ENCODE measurements at regions not wholly inside any gene's neighbourhood (a gene's known extent, or its start where the extent isn't known, plus 50 kb on each side); places are given as distances from the start of the nearest gene placed in this dataset.

DNA sequence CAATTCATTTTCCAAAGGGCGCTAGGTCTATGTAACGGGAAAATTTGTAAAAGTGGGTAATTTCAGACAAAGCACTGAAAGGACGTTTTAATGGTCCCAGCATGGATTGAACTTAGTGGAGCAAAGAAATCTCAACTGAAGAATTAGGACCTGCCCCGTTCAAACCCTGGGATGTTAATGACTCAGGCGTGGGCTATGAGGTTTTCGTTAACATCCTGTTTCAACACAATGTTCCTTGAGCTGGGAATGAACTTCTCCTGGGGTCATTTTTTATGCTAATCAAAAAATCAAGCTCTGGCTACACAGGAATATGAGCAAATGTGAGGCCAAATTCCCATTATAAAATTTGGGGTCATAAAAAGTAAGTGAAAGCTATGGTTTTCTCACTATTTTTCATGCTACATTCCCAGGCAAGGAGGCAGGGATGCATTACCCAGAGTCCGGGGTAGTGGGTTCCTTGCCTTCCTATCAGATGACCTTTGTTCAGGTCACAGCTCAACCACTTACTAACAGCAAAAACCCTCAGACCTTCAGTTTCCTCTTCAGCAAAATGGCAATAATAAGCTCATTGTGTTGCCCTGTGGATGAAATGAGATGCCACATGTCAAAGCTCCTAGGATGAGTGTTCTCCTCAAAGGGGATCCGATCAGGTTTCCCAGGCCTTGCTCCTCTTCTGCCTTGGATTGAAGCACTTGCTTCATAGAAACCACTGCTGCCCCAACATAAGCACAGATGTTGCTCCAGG, 271.4 kb downstream of the ARRDC4 start:
- no peak for DNase-seq (ENCODE audit: extremely low read depth in 1 of 11, low read depth in 9 of 11, low spot score in 4 of 11)

DNA sequence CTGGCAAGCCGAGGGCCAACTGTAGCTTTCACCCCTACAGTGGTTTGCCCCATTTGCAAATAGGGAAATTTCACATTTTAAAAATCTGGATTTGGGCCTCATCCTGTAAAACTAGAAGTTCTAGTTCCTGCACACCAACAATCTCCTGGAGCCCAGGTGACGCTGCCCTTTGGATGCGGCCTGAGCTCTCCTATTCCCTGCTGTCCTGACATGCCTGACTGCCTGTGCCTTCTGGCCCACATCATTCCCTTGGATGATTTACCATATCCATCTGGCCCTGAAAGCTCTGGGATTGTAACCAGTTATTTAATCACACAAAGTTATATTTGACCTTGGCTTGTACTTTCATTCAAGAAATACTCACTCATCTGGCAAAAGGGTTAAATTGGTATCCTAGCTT, 272.3 kb downstream of the ARRDC4 start:
- no peak for DNase-seq (ENCODE audit: extremely low read depth in 1 of 11, low read depth in 9 of 11, low spot score in 4 of 11)

DNA sequence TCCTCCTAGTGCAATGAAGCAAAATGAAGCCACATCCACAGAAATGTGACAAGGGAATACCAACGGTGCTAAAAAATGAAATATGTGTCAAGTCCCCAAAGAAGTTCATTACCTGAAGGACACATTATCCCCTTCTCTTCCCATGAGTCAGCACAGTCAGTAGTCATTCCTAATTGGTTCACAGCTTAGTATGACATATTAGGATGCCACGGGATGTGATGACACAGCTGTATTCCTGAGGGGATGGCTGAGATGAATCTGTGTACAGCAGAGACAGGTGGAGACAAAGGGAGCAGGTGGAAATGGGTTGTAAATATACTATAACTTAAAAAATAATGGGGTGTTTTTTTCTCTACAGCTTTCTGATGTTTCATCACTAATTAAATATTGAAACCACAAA, 273.4 kb downstream of the ARRDC4 start:
- DNase-seq (ENCODE audit: extremely low read depth in 1 of 11, low read depth in 9 of 11, low spot score in 4 of 11) = no peak

DNA sequence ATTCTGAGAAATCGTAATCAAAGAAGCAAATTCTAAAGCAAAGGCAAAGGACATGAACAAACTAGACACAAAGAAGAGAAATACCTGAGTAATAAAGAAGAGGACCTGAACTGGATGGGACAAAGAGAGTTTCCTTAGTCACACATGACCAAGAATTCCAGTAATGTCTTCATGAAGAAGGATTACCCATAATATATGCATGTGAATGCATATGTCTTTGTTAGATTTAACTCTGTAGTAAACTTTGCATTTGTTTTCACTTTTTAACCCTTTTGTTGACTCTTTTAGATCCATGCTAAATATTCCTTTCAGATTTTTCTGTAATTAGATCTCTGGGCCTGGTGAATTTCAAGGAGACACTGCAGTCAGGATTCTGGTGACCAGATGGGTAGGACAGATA, 279.8 kb downstream of the ARRDC4 start:
- DNase-seq (ENCODE audit: extremely low read depth in 1 of 11, low read depth in 9 of 11, low spot score in 4 of 11) = no peak

DNA sequence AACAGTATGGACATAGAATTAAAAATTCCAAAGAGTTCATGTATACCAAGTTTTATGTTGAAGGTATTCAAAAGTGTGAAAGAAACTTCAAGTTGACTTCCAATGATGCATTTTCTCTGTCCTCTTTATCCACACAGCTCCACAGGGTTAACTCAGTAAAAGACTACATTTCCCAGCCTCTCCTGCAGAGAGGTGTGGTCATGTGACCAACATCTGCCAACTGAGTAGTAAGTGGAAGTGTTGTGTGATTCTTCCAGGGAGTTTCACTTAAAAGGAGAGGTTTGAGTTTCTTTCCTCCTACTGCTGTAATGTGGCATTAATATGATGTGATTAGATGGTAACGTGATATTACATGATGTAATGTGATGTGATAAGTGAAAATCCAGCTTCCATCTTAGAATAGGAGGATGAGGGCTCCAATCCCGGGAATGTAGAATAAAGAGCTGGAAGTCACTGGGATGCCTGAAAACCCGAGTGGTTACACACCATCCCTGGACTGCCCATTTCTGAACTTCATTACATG, 280.6 kb downstream of the ARRDC4 start:
- DNase-seq (ENCODE audit: extremely low read depth in 1 of 11, low read depth in 9 of 11, low spot score in 4 of 11) = no peak

DNA sequence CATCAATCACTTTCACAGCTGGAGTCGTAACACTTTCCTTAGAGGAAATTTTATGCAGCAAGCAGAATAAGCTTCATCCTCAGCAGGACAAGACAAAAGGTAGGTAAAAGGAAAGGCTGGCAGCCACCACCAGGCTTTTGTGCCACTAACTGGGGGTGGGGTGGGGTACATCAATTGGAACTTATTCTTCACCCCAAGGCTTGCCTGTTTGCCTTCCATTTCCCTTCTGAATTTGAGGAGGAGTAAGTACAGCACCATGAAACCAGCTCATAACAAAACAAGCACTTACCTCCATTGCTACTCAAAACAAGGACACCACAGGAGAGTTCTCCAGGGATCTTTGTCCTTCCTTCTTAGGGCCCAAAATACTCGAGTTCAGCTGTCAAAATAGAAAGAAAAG, 296.8 kb downstream of the ARRDC4 start:
- DNase-seq (ENCODE audit: extremely low read depth in 1 of 11, low read depth in 9 of 11, low spot score in 4 of 11) = no peak

DNA sequence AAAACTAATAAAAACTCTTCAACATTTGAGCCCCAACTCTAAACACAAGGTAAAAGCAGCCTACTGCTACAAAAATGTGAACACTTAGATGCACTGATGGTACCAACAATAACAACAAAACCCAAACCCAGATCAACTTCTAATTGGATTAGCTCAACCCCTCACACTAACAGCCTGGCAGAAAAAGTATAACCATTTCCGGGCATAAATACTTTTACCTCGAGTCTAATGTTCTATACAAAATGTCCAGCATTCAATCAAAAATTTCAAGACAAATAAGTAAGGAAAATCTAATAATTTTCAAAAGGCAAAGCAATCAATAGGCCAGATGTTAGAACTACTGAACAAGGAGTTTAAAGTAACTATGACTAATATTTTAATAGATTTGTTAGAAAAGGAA, 303.3 kb downstream of the ARRDC4 start:
- no peak for DNase-seq (ENCODE audit: extremely low read depth in 1 of 11, low read depth in 9 of 11, low spot score in 4 of 11)

DNA sequence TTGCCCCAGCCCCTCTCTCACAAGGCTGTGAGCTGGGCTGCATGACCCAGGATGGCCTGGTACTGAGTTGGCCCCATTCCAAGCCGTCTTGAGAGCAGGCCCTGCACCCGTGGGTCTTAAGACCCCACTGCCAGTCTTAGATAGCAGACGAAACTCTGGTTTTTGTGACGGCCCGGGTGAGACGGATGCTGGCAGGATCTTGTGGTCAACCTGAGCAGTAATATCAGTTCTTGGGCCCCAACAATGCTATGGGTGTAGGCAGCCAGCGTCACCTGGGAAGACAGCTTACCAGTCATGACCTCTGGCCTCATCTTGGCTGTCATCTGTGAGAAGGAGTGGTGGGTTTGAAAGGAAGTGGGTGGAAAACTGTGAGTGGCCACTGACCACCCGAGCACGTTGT, 305.8 kb downstream of the ARRDC4 start:
- no peak for DNase-seq (ENCODE audit: extremely low read depth in 1 of 11, low read depth in 9 of 11, low spot score in 4 of 11)

DNA sequence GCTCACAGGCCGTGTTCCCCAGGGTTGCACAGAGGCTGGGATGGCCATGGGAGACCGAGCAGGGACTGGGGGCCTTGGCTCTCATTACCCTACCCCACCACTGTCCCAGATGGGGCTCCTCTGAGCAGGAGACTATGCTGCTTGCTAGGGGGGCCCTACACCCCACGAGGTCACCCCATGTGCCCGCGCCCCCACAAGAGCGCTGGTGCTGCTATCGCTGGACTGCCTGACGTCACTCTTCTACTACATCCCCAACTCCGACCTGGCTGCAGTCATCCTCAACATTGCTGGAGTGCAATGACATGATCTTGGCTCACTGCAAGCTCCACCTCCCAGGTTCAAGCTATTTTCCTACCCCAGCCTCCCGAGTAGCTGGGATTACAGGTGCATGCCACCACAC, 307.7 kb downstream of the ARRDC4 start:
- DNase-seq (ENCODE audit: extremely low read depth in 1 of 11, low read depth in 9 of 11, low spot score in 4 of 11) = no peak

DNA sequence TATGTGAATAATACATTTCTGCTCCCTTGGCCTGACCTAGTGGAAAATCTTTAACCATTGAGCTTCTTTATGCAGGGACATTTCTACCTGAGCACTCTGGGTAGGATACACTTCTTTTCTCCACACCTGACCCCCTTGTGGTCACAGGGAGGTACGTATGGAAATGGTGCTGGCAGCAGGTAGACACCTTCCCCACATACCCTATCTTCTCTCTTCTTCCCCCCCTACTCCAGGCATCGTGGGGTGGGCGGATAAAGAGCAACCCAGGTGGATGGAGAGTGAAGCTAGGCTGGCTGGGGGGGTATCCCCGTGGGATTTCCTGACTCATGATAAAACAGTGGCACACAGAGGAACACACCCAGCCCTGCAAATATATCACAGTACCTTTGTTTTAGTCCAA, 312.1 kb downstream of the ARRDC4 start:
- no peak for DNase-seq (ENCODE audit: extremely low read depth in 1 of 11, low read depth in 9 of 11, low spot score in 4 of 11)

DNA sequence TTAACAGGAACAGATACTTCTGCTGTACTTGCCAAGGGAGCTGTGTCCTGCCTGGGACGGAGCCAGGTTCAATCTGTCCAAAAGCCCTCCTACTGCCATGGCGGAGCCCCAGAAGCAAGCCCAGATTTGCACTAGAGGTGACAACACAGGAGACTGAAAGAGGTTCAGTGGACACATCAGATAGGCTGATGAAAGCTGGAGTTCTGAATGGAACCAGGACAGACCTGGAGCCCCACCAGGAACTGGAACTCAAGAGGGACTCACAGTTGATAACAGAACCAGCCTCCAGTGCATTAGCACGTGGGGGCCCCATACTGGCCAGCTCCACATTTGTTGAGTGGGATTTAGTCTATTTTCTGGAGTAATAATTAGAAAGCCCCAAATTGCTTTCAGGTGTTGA, 315.5 kb downstream of the ARRDC4 start:
- DNase-seq (ENCODE audit: extremely low read depth in 1 of 11, low read depth in 9 of 11, low spot score in 4 of 11) = no peak

DNA sequence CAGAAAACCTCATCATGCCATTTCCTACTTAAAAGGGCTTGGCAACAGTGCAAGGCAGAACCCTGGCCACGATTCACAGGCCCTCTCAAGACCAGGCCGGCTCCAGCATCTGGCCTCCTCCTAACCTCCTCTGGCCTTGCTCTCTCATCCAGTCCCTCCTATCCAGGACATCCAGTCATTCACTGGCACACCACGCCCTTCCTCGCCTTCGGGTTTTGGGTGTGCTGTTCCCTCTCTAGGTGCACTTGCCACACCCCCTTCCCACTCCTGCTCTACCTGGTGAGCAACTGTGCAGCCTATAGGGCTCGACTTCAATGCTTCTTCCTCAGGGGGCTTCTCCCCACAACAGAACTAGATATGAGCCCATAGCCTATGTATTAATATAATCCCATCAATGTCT, 317.1 kb downstream of the ARRDC4 start:
- DNase-seq (ENCODE audit: extremely low read depth in 1 of 11, low read depth in 9 of 11, low spot score in 4 of 11) = no peak

DNA sequence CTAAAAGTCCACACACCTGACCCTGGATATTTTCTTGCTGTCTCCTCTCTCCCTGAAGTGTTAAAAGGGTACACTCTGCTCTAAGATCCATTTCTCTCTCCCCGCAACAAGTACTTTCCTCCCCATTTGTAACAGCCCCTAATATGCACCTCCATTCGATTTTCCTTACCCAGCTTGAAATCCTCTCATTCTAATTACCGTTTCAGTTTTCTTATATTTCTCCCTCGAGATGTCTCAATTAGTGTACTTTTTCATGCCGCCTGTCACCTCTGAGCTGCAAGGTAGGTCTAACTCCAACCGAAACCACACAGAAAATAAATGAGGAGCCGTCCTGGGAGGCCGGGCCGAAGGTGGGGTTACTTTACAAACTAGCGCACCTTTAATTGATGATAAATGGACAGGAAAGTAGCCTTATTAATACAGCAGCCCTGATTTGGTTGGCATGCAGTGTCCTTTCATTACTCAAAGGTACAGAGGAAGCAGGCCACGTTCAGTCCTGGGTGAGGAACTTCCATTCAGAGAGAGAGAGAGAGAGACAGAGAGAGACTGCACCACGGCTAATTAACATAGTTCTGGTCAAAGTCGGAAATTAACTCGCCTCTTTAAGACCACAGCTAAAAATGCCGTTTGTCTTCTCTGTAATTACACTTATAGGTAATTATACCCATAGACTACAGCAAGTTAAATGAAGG, 319.9 kb downstream of the ARRDC4 start:
- DNase-seq (ENCODE audit: extremely low read depth in 1 of 11, low read depth in 9 of 11, low spot score in 4 of 11) = no peak

DNA sequence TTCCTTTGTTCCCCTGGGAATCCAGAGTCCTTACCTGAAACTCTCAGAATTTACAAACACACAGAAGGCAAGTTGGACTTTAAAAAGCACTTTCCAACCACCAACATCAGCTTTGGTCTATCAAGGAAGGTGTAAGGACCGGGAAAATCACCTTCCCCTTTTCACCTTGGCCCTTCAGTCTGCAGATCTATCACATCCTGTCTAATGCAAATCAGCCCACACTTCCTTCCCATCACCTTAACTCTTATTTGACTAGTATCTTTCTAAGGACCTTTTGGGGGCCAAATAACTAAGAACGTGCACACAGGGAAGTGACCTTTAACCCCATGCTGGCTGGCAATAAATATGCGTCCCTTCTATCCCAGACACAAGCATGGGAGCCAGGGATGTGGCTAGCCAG, 320.6 kb downstream of the ARRDC4 start:
- DNase-seq (ENCODE audit: extremely low read depth in 1 of 11, low read depth in 9 of 11, low spot score in 4 of 11) = no peak

DNA sequence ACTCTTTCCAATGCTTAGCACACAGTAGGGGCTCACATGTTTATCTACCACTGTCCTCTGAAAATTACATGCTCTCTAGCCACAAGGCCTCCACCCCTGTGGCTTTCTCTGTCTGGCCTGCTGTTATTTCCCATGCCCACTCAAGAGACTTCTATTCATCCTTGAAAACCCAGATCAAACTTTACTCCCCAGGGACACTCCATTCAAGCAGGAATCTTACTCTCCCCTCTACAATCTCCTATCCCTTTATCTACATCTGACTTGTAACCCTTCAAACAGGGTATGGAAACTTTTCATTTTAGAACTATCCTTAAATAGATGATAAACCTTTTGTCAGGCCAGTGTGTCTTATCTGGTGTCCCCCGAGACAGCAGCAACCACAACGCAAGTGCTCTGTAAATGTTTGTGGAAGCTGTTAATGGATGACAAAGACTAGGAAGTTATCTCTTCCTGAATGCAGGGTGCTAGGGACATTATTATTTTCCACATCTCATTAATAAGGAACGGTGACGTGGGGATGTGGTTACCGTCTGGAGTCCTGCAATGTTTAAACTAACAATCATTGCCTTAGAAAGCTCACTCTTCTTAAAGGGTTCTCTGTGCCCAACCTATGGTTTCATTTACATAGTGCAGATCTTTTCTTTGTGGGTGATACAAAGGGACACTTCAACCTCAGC, 322.3 kb downstream of the ARRDC4 start:
- DNase-seq (ENCODE audit: extremely low read depth in 1 of 11, low read depth in 9 of 11, low spot score in 4 of 11) = no peak

DNA sequence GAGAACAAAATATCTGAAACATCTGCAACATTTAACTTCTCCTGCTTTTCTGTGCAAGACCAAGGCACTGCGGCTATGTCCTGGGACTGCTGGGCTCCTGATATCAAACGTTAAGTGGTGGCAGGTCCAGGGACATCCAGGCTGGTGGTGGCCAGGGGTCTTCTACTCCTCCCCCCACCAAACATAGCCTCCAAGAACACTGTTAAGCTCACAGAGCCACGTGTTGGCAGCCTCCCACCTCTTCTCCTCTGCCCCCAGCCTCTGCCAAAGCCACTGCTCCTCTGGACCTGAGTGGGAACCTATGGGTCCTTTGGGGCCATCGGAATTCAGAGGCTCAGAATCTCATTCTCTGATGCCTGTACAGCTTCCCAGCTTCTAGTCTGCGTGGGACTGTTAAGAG, 325.7 kb downstream of the ARRDC4 start:
- no peak for DNase-seq (ENCODE audit: extremely low read depth in 1 of 11, low read depth in 9 of 11, low spot score in 4 of 11)

DNA sequence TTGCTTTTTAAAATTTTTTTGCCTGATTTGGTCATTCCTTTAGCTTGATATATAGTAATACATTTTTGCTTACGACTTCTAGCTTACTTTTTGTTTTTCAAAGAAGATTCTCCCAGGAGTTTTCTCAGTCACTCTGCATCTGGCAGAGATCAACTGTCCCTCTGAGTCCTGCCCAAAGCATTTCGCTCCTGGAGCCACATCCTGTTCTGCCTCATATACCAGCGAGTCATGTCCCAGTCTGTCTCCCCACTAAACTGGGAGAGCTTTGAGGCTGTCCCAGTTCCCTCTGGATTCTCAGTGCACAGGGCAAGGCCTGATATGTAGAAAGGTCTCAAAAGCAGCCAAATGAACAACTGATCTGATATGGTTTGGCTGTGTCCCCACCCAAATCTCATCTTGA, 326.3 kb downstream of the ARRDC4 start:
- no peak for DNase-seq (ENCODE audit: extremely low read depth in 1 of 11, low read depth in 9 of 11, low spot score in 4 of 11)

DNA sequence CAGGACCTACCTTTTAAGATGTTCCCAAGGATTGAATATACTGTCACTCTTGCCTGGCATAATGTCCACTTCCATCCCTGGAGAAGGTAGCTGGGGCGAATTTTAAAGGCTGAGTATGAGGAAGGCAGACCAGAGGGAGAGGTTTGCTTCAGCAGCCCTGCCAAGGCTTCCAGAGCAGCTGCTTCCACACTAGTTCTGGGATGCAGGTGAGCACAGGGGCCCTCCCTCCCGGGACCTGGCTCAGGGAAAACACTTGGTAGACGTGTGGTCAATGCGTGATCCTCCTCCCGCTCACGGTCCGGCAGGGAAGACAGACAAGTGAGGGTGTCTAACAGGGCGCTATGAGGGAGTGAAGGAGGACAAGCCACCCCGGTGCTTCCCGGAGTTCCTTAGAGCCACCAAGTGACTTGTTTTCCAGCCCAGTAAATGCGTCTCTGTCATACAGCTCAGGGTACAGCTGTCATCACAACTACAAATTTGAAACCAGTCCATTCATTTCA, 327.6 kb downstream of the ARRDC4 start:
- no peak for DNase-seq (ENCODE audit: extremely low read depth in 1 of 11, low read depth in 9 of 11, low spot score in 4 of 11)

DNA sequence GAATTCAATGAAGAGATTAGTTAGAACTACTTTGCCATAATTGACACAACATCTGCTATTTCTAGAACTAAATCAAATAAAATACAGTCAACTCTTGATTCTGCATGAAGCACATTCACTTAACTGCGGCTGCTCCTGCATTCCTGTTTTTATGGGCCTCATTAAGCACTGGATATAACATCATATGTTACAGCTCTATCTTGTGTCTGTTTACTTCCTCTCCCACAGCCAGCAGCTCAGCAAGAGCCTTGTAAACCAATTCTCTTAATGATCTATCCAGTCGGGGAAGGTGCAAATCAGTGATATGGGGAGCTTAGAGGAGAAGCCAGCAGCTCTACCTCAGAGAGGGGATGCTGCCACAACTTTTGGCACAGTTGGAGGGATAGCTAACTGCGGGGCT, 329.2 kb downstream of the ARRDC4 start:
- peak in 1 of 11 donors; percentile 17 for DNase-seq (ENCODE audit: extremely low read depth in 1 of 11, low read depth in 9 of 11, low spot score in 4 of 11)
